22Rv1 (cell line): ENCODE measurements at regions not wholly inside any gene's neighbourhood (a gene's known extent, or its start where the extent isn't known, plus 50 kb on each side); places are given as distances from the start of the nearest gene placed in this dataset.

Experiments used
- ZFX ChIP-seq: fragments of 450-650 bp; IDR thresholded peaks from 2 replicates; pipeline ENCODE4 v1.6.1; 2017; ENCODE audit warnings: antibody characterized with exemption, borderline replicate concordance
- TF ChIP-seq, protein P1 (sequence below): fragments of 450-650 bp; IDR thresholded peaks from 2 replicates; pipeline ENCODE4 v1.5.1; 2017; ENCODE audit warnings: mild to moderate bottlenecking

DNA sequence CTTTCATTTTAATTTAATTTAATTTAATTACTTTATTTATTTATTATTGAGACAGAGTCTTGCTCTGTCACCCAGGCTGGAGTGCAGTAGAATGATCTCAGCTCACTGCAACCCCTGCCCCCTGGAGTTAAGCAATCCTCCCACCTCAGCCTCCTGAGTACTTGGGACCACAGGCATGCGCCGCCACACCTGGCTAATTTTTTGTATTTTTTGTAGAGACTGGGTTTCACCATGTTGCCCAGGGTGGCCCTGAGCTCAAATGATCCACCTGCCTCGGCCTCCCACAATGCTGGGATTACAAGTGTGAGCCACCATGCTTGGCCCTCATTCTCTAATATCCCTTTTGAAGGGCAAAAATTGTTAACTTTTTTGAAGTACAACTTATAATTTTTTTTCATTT lies 92.9 kb downstream of the XRCC2 start:
- TF ChIP-seq, protein P1, sequence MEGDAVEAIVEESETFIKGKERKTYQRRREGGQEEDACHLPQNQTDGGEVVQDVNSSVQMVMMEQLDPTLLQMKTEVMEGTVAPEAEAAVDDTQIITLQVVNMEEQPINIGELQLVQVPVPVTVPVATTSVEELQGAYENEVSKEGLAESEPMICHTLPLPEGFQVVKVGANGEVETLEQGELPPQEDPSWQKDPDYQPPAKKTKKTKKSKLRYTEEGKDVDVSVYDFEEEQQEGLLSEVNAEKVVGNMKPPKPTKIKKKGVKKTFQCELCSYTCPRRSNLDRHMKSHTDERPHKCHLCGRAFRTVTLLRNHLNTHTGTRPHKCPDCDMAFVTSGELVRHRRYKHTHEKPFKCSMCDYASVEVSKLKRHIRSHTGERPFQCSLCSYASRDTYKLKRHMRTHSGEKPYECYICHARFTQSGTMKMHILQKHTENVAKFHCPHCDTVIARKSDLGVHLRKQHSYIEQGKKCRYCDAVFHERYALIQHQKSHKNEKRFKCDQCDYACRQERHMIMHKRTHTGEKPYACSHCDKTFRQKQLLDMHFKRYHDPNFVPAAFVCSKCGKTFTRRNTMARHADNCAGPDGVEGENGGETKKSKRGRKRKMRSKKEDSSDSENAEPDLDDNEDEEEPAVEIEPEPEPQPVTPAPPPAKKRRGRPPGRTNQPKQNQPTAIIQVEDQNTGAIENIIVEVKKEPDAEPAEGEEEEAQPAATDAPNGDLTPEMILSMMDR, result no peak
- TF ChIP-seq ZFX, result no peak
